Large intestine (tissue), 3 donors: ENCODE measurements at regions not wholly inside any gene's neighbourhood (a gene's known extent, or its start where the extent isn't known, plus 50 kb on each side); places are given as distances from the start of the nearest gene placed in this dataset.

Experiments used
- DNase-seq, 2 donors: peaks; one replicate each; pipeline versions ENCODE4 v3.0.0 to v3.0.0-alpha.2; 2013
- H3K27ac ChIP-seq: one replicate; pipeline ENCODE4 v1.5.1; 2013; ENCODE audit warnings: low read length
- H3K27me3 ChIP-seq: 2 replicates; pipeline ENCODE4 v1.6.1; 2013; ENCODE audit warnings: low read length; ENCODE audit not compliant: control insufficient read depth, insufficient read depth
- H3K36me3 ChIP-seq: 2 replicates; pipeline ENCODE4 v1.6.1; 2013; ENCODE audit warnings: low read length; ENCODE audit not compliant: control insufficient read depth, insufficient read depth
- H3K4me1 ChIP-seq: one replicate; pipeline ENCODE4 v1.6.1; 2013; ENCODE audit warnings: low read length; ENCODE audit not compliant: control insufficient read depth, insufficient read depth
- H3K4me3 ChIP-seq: one replicate; pipeline ENCODE4 v1.5.1; 2013; ENCODE audit warnings: low read length
- H3K9me3 ChIP-seq: one replicate; pipeline ENCODE4 v1.6.1; 2013; ENCODE audit warnings: mild to moderate bottlenecking, low read depth, low read length, moderate library complexity; ENCODE audit not compliant: control insufficient read depth
- WGBS: methylation state at CpG from one replicate; pipeline ENCODE4 v1.1.5; 2013; ENCODE audit warnings: low lambda C conversion rate; ENCODE audit not compliant: insufficient coverage; 5-methylcytosine and 5-hydroxymethylcytosine counted together

- Histone ChIP-seq H3K36me3 (no peaks in the 10 kb centered on the region), H3K9me3 (no peaks in the 10 kb centered on the region), H3K27ac (no peak overlapping the region), H3K4me1 (no peaks in the 10 kb centered on the region), H3K27me3 (no peaks in the 10 kb centered on the region), H3K4me3 (no peak overlapping the region)
- no peak for DNase-seq
- WGBS = no CpG with 5 or more reads among the region's 5 CpGs
These were observed 82.7 kb upstream of the PIRT start for GRCh38 chr17:10920558-10921108.

DNA sequence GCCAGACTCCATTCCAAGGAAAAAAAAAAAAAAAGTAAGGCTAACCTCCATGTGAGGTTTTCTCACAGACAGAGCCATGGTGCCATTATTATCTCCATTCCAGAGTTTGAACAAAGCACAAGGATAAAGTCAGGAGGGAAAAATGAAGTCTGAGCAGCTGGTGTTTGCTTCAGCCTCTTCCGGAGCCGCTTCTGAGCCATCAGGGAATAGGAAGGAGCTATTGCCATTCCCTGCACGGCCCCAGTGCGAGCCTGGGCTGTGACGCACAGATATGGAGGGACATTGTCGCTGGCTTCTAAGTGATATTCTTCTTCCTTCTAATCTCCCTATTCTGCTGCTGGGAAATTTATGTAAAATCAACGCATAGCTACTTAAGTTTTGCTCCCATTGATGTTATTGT, 69.5 kb upstream of the PIRT start:
- 60% methylated on average over 1 of the region's 7 CpGs for WGBS

DNA sequence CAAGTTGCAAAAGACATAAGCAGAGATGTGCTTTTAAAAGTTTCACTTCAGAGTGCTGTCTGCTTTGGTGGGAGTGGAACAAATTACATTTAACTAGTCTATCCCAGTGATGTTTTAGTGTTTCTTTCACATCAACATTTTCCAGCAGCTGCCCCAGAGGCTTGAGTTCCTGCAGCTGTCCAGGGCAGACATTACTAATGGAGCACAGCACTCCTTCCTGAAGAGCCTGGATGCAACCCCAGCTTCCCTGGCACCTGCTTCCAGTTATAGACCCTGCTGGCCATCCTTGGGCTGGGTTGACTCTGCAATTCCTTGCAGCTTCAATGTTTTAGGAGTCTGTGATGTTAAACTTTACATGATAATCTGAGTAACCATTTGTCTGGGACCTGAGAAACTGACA, 61.4 kb upstream of the PIRT start:
- H3K9me3 ChIP-seq = no peaks in the 10 kb centered on the region
- H3K4me1 ChIP-seq = no peaks in the 10 kb centered on the region
- H3K4me3 ChIP-seq = no peak overlapping the region
- no peaks in the 10 kb centered on the region for H3K27me3 ChIP-seq
- H3K36me3 ChIP-seq = no peaks in the 10 kb centered on the region
- no peak overlapping the region for H3K27ac ChIP-seq
- no peak for DNase-seq

More for the DNA sequence above, 69.5 kb upstream of the PIRT start:
- Histone ChIP-seq H3K9me3 (no peaks in the 10 kb centered on the region), H3K27ac (no peak overlapping the region), H3K36me3 (no peaks in the 10 kb centered on the region), H3K27me3 (no peaks in the 10 kb centered on the region), H3K4me1 (no peaks in the 10 kb centered on the region), H3K4me3 (no peak overlapping the region)
- DNase-seq = no peak

GRCh38 chr17:10894220-10894619, 56.3 kb upstream of the PIRT start:
- Histone ChIP-seq H3K36me3 (no peaks in the 10 kb centered on the region), H3K27me3 (no peaks in the 10 kb centered on the region), H3K4me1 (no peaks in the 10 kb centered on the region), H3K27ac (no peak overlapping the region), H3K4me3 (no peak overlapping the region), H3K9me3 (no peaks in the 10 kb centered on the region)
- 100% methylated on average over 1 of the region's 2 CpGs for WGBS
- DNase-seq = no peak

GRCh38 chr17:10888858-10889257, 51.0 kb upstream of the PIRT start:
- no peaks in the 10 kb centered on the region for H3K4me1 ChIP-seq
- DNase-seq = no peak
- H3K36me3 ChIP-seq = no peaks in the 10 kb centered on the region
- no peak overlapping the region for H3K27ac ChIP-seq
- no CpG with 5 or more reads among the region's 4 CpGs for WGBS
- no peaks in the 10 kb centered on the region for H3K9me3 ChIP-seq
- no peaks in the 10 kb centered on the region for H3K27me3 ChIP-seq
- no peak overlapping the region for H3K4me3 ChIP-seq
